Stomach (tissue), 8 donors: ENCODE measurements at regions not wholly inside any gene's neighbourhood (a gene's known extent, or its start where the extent isn't known, plus 50 kb on each side); places are given as distances from the start of the nearest gene placed in this dataset.

ENCODE experiments used
- DNase-seq, 2 donors: peaks; one replicate each; pipeline versions ENCODE4 v3.0.0 to v3.0.0-alpha.2; 2013 to 2019
- H3K27ac ChIP-seq, 5 donors: fragments of 200-600 bp in 4 of 5; sonication (generic) in 4 of 5; one replicate each; pipeline ENCODE4 v1.5.1; 2013 to 2019; ENCODE audit warnings: mild to moderate bottlenecking in 1 of 5, moderate library complexity in 1 of 5
- H3K27me3 ChIP-seq, 3 donors: fragments of 200-600 bp; sonication (generic); one replicate each; pipeline ENCODE4 v1.5.1; 2017 to 2019; ENCODE audit warnings: mixed run types in 1 of 3
- H3K36me3 ChIP-seq, 4 donors: fragments of 200-600 bp; sonication (generic); 1 replicate in 3 of 4; 2 replicates in 1 of 4; pipeline ENCODE4 v1.5.1; 2016 to 2019
- H3K4me1 ChIP-seq, 4 donors: fragments of 200-600 bp; sonication (generic); one replicate each; pipeline ENCODE4 v1.5.1; 2016 to 2019
- H3K4me3 ChIP-seq, 4 donors: fragments of 200-600 bp; sonication (generic) in 3 of 4; one replicate each; pipeline ENCODE4 v1.5.1; 2016 to 2019; ENCODE audit warnings: mild to moderate bottlenecking in 1 of 4
- H3K9me3 ChIP-seq, 4 donors: fragments of 200-600 bp; sonication (generic); one replicate each; pipeline ENCODE4 v1.5.1; 2016 to 2019
- EP300 ChIP-seq: sonication (generic); formaldehyde crosslinking; IDR thresholded peaks from one replicate; pipeline ENCODE4 v1.6.1; 2017; ENCODE audit warnings: antibody characterized with exemption
- POLR2A ChIP-seq, 4 donors: fragments of 450-650 bp; IDR thresholded peaks; one replicate each; pipeline ENCODE4 v1.6.1; 2016; ENCODE audit warnings: antibody characterized with exemption in 4 of 4, control low read depth in 2 of 4, mild to moderate bottlenecking in 1 of 4, moderate library complexity in 1 of 4
- POLR2AphosphoS5 ChIP-seq, 3 donors: sonication (generic); formaldehyde crosslinking; IDR thresholded peaks; one replicate each; pipeline ENCODE4 v1.6.1; 2016; ENCODE audit warnings: antibody characterized with exemption in 3 of 3
- WGBS, 5 donors: extraction: QIAGEN DNeasy Blood & Tissue Kit in 3 of 5; methylation state at CpG; one replicate each; pipeline versions ENCODE4 v1.1.5 to v1.1.7; 2013 to 2018; 5-methylcytosine and 5-hydroxymethylcytosine counted together
- intact Hi-C: fragments of 100-400 bp; cut with DNase I; formaldehyde crosslinking; loops from one replicate; pipeline ENCODE4 v1.15.1; 2023; ENCODE audit warnings: low total_unique reads
- TF ChIP-seq, protein P1 (sequence below), 7 experiments: fragments of 450-650 bp in 4 of 7; fragments of 200-600 bp in 3 of 7; sonication (generic) in 3 of 7; IDR thresholded peaks; one replicate each; pipeline ENCODE4 v1.5.1; 2016 to 2019; ENCODE audit warnings: antibody characterized with exemption in 7 of 7, control low read depth in 2 of 7, mild to moderate bottlenecking in 1 of 7
- donor health status: healthy with polysubstance abuse.
- donor health status: Bipolar disorder and iron deficiency.
- donor health status: healthy.

GRCh38 chr1:194474701-194475100, 1288.3 kb upstream of the B3GALT2 start:
- Histone ChIP-seq H3K4me1 (no peaks in the 10 kb centered on the region), H3K27me3 (no peaks in the 10 kb centered on the region), H3K27ac (no peak overlapping the region), H3K36me3 (no peaks in the 10 kb centered on the region), H3K9me3 (no peaks in the 10 kb centered on the region), H3K4me3 (no peak overlapping the region)
- intact Hi-C loops = no loop called here
- WGBS, 5 donors = 77 to 88% (median 80%) methylated on average over 3 of the region's 3 CpGs
- DNase-seq = no peak
- TF ChIP-seq POLR2AphosphoS5 (IDR thresholded peaks at IDR 0.05) (no peak), EP300 (no peak), POLR2A (IDR thresholded peaks at IDR 0.05) (no peak)
- TF ChIP-seq, protein P1, sequence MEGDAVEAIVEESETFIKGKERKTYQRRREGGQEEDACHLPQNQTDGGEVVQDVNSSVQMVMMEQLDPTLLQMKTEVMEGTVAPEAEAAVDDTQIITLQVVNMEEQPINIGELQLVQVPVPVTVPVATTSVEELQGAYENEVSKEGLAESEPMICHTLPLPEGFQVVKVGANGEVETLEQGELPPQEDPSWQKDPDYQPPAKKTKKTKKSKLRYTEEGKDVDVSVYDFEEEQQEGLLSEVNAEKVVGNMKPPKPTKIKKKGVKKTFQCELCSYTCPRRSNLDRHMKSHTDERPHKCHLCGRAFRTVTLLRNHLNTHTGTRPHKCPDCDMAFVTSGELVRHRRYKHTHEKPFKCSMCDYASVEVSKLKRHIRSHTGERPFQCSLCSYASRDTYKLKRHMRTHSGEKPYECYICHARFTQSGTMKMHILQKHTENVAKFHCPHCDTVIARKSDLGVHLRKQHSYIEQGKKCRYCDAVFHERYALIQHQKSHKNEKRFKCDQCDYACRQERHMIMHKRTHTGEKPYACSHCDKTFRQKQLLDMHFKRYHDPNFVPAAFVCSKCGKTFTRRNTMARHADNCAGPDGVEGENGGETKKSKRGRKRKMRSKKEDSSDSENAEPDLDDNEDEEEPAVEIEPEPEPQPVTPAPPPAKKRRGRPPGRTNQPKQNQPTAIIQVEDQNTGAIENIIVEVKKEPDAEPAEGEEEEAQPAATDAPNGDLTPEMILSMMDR (IDR thresholded peaks at IDR 0.05) = no peak

- Histone ChIP-seq H3K9me3 (no peaks in the 10 kb centered on the region), H3K4me1 (no peaks in the 10 kb centered on the region), H3K36me3 (no peaks in the 10 kb centered on the region), H3K4me3 (no peak overlapping the region), H3K27me3 (no peaks in the 10 kb centered on the region), H3K27ac (no peak overlapping the region)
- TF ChIP-seq EP300 (no peak), POLR2AphosphoS5 (IDR thresholded peaks at IDR 0.05) (no peak)
- 73 to 95% (median 86%) methylated on average over 2 of the region's 2 CpGs for WGBS, 5 donors
- no peak for DNase-seq
- intact Hi-C loops = no loop called here
These were observed 1287.4 kb upstream of the B3GALT2 start for GRCh38 chr1:194473766-194474165.

DNA sequence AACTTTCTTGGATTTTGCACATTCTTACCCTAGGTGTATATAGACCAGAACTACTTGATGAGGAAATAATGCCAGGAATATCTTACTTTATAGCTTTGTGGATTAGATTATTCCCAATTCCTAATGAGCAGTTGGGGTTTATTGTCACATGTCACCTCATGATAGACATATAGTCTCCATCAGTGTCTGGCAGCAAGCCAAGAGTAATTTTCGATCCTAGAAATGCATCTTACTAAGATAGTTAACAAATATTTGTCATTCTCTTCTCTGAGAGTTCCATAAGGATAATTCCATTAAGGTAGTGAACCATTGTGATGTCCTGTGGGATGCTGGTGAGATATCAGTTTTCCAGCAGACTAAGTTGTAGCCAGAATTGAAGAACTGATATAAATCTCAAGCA, 1282.9 kb upstream of the B3GALT2 start:
- H3K4me3 ChIP-seq = no peak overlapping the region
- H3K4me1 ChIP-seq = no peaks in the 10 kb centered on the region
- TF ChIP-seq POLR2AphosphoS5 (IDR thresholded peaks at IDR 0.05) = no peak
- 43 to 63% (median 54%) methylated on average over 1 of the region's 1 CpG for WGBS, 5 donors
- no peaks in the 10 kb centered on the region for H3K27me3 ChIP-seq
- H3K36me3 ChIP-seq = no peaks in the 10 kb centered on the region
- H3K9me3 ChIP-seq = no peaks in the 10 kb centered on the region
- H3K27ac ChIP-seq = no peak overlapping the region
- intact Hi-C loops = no loop called here
- DNase-seq = no peak

DNA sequence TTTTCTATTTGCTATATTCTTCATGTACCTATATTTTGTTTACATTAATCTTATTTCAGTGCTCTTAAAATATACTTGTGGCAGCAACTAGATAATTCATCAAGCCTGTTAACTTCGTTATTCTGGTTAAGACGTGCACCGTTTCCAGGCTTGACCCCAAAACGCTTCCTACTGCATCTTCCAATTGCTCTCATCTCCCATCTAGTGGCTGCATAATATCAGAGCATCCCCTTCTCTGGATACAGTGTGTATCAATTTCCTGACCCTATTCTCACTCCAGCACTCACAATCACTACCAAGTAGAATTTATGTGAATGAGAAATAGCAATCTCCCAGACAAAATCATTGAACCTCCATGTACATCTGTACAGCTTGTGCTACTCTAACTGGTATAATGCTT, 1280.3 kb upstream of the B3GALT2 start:
- TF ChIP-seq POLR2AphosphoS5 (IDR thresholded peaks at IDR 0.05) (no peak), POLR2A (IDR thresholded peaks at IDR 0.05) (no peak)
- Histone ChIP-seq H3K4me1 (no peaks in the 10 kb centered on the region), H3K4me3 (no peak overlapping the region), H3K36me3 (no peaks in the 10 kb centered on the region), H3K27me3 (no peaks in the 10 kb centered on the region), H3K9me3 (no peaks in the 10 kb centered on the region), H3K27ac (no peak overlapping the region)
- WGBS, 5 donors = 46 to 52% (median 48%) methylated on average over 4 of the region's 4 CpGs
- intact Hi-C loops = no loop called here
- DNase-seq = no peak

GRCh38 chr1:194447636-194448035, 1261.2 kb upstream of the B3GALT2 start:
- intact Hi-C loops = no loop called here
- no peak for TF ChIP-seq POLR2AphosphoS5 (IDR thresholded peaks at IDR 0.05)
- TF ChIP-seq EP300 = no peak
- no peak for TF ChIP-seq POLR2A (IDR thresholded peaks at IDR 0.05)
- TF ChIP-seq, protein P1 (IDR thresholded peaks at IDR 0.05) = no peak
- no peak for DNase-seq
- H3K4me1 ChIP-seq = no peaks in the 10 kb centered on the region
- no peaks in the 10 kb centered on the region for H3K27me3 ChIP-seq
- no peak overlapping the region for H3K4me3 ChIP-seq
- WGBS, 5 donors = 44 to 70% (median 65%) methylated on average over 2 of the region's 2 CpGs
- H3K27ac ChIP-seq = no peak overlapping the region
- no peaks in the 10 kb centered on the region for H3K9me3 ChIP-seq
- H3K36me3 ChIP-seq = no peaks in the 10 kb centered on the region

GRCh38 chr1:194445244-194445643, 1258.8 kb upstream of the B3GALT2 start:
- no peaks in the 10 kb centered on the region for H3K36me3 ChIP-seq
- H3K27ac ChIP-seq = no peak overlapping the region
- DNase-seq = no peak
- no peaks in the 10 kb centered on the region for H3K9me3 ChIP-seq
- H3K4me3 ChIP-seq = no peak overlapping the region
- TF ChIP-seq EP300 (no peak), POLR2AphosphoS5 (IDR thresholded peaks at IDR 0.05) (no peak), POLR2A (IDR thresholded peaks at IDR 0.05) (no peak)
- TF ChIP-seq, protein P1 (IDR thresholded peaks at IDR 0.05) = no peak
- WGBS, 5 donors = 54 to 79% (median 65%) methylated on average over 2 of the region's 2 CpGs
- no peaks in the 10 kb centered on the region for H3K27me3 ChIP-seq
- intact Hi-C loops = no loop called here
- H3K4me1 ChIP-seq = no peaks in the 10 kb centered on the region
